H9 (cell line): ENCODE measurements at regions not wholly inside any gene's neighbourhood (a gene's known extent, or its start where the extent isn't known, plus 50 kb on each side); places are given as distances from the start of the nearest gene placed in this dataset.

Experiments used
- DNase-seq: peaks from one replicate; pipeline ENCODE4 v3.0.0-alpha.2; 2017
- H2AFZ ChIP-seq: one replicate; pipeline ENCODE4 v1.6.1; 2013; ENCODE audit warnings: mild to moderate bottlenecking, low read length, control low read depth, moderate library complexity
- H2AK5ac ChIP-seq: 2 replicates; pipeline ENCODE4 v1.6.1; 2013; ENCODE audit warnings: low read length, control low read depth, mixed read lengths; ENCODE audit not compliant: insufficient read length
- H2BK120ac ChIP-seq: one replicate; pipeline ENCODE4 v1.6.1; 2013; ENCODE audit warnings: low read depth, mild to moderate bottlenecking, low read length, control low read depth, inconsistent platforms; ENCODE audit not compliant: poor library complexity, severe bottlenecking
- H2BK12ac ChIP-seq: 2 replicates; pipeline ENCODE4 v1.6.1; 2013; ENCODE audit warnings: low read length, control low read depth, mixed read lengths, low read depth; ENCODE audit not compliant: insufficient read length
- H2BK15ac ChIP-seq: 2 replicates; pipeline ENCODE4 v1.6.1; 2013; ENCODE audit warnings: low read depth, low read length, control low read depth
- H2BK20ac ChIP-seq: one replicate; pipeline ENCODE4 v1.6.1; 2013; ENCODE audit warnings: low read depth, mild to moderate bottlenecking, low read length, control low read depth, inconsistent platforms; ENCODE audit not compliant: poor library complexity, severe bottlenecking
- H2BK5ac ChIP-seq: 2 replicates; pipeline ENCODE4 v1.6.1; 2013; ENCODE audit warnings: low read length, control low read depth, mixed read lengths; ENCODE audit not compliant: insufficient read length
- H3K14ac ChIP-seq: 2 replicates; pipeline ENCODE4 v1.6.1; 2013; ENCODE audit warnings: low read length, control low read depth; ENCODE audit not compliant: insufficient read depth
- H3K18ac ChIP-seq: 2 replicates; pipeline ENCODE4 v1.6.1; 2013; ENCODE audit warnings: low read depth, mild to moderate bottlenecking, mixed read lengths, low read length, control low read depth; ENCODE audit not compliant: insufficient read length
- H3K23ac ChIP-seq: 2 replicates; pipeline ENCODE4 v1.6.1; 2013; ENCODE audit warnings: low read length, control low read depth, mixed read lengths, low read depth; ENCODE audit not compliant: insufficient read length
- H3K23me2 ChIP-seq: 2 replicates; pipeline ENCODE4 v1.6.1; 2013; ENCODE audit warnings: low read depth, mild to moderate bottlenecking, mixed read lengths, low read length, control low read depth; ENCODE audit not compliant: insufficient read length, poor library complexity, severe bottlenecking
- H3K27ac ChIP-seq: 2 replicates; pipeline ENCODE4 v1.5.1; 2013; ENCODE audit warnings: low read length, control low read depth, mixed read lengths, low read depth; ENCODE audit not compliant: insufficient read length
- H3K27me3 ChIP-seq: 2 replicates; pipeline ENCODE4 v1.6.1; 2013; ENCODE audit warnings: low read length, control low read depth, inconsistent platforms; ENCODE audit not compliant: insufficient read depth
- H3K4ac ChIP-seq: 2 replicates; pipeline ENCODE4 v1.6.1; 2013; ENCODE audit warnings: low read depth, mild to moderate bottlenecking, control low read depth, inconsistent platforms, low read length, moderate library complexity
- H3K4me1 ChIP-seq: 2 replicates; pipeline ENCODE4 v1.6.1; 2013; ENCODE audit warnings: low read length, control low read depth, inconsistent platforms; ENCODE audit not compliant: insufficient read depth
- H3K4me2 ChIP-seq: 2 replicates; pipeline ENCODE4 v1.6.1; 2013; ENCODE audit warnings: low read length, control low read depth, mixed read lengths; ENCODE audit not compliant: insufficient read length, insufficient read depth
- H3K56ac ChIP-seq: 2 replicates; pipeline ENCODE4 v1.6.1; 2013; ENCODE audit warnings: low read depth, mild to moderate bottlenecking, mixed read lengths, low read length, control low read depth; ENCODE audit not compliant: insufficient read length
- H3K79me1 ChIP-seq: 2 replicates; pipeline ENCODE4 v1.6.1; 2013; ENCODE audit warnings: low read depth, mild to moderate bottlenecking, moderate library complexity, low read length, control low read depth, inconsistent platforms; ENCODE audit not compliant: insufficient read depth, poor library complexity, severe bottlenecking
- H3K79me2 ChIP-seq: 2 replicates; pipeline ENCODE4 v1.6.1; 2013; ENCODE audit warnings: low read length, control low read depth, inconsistent platforms; ENCODE audit not compliant: insufficient read depth
- H3K9ac ChIP-seq: 2 replicates; pipeline ENCODE4 v1.6.1; 2013; ENCODE audit warnings: low read length, control low read depth, mixed read lengths; ENCODE audit not compliant: insufficient read length; ENCODE audit errors: extremely low read depth
- H3K9me3 ChIP-seq: one replicate; pipeline ENCODE4 v1.6.1; 2013; ENCODE audit warnings: low read depth, low read length, inconsistent platforms; ENCODE audit not compliant: control insufficient read depth
- H3T11ph ChIP-seq: one replicate; pipeline ENCODE4 v1.6.1; 2013; ENCODE audit warnings: mild to moderate bottlenecking, low read length, control low read depth, inconsistent platforms
- H4K20me1 ChIP-seq: one replicate; pipeline ENCODE4 v1.6.1; 2013; ENCODE audit not compliant: control insufficient read depth, insufficient read length, insufficient read depth
- H4K5ac ChIP-seq: 2 replicates; pipeline ENCODE4 v1.6.1; 2013; ENCODE audit warnings: low read depth, mild to moderate bottlenecking, mixed read lengths, low read length, control low read depth; ENCODE audit not compliant: insufficient read length
- H4K8ac ChIP-seq: replicated peaks from 2 replicates; pipeline ENCODE4 v1.6.1; 2013; ENCODE audit warnings: low read length, control low read depth, mixed read lengths, low read depth; ENCODE audit not compliant: insufficient read length
- H4K91ac ChIP-seq: 2 replicates; pipeline ENCODE4 v1.6.1; 2013; ENCODE audit warnings: low read depth, mild to moderate bottlenecking, moderate library complexity, mixed read lengths, low read length, control low read depth; ENCODE audit not compliant: insufficient read length
- H3K27ac Mint-ChIP-seq, 3 experiments: 2 replicates in 2 of 3; 3 replicates in 1 of 3; pipeline ENCODE4 v1.8.0; 2020 to 2021; ENCODE audit warnings: mixed read lengths in 3 of 3, mild to moderate bottlenecking in 1 of 3, moderate library complexity in 1 of 3
- H3K27me3 Mint-ChIP-seq: 2 replicates; pipeline ENCODE4 v1.8.0; 2021; ENCODE audit warnings: low read depth, mild to moderate bottlenecking, moderate library complexity, mixed read lengths
- H3K36me3 Mint-ChIP-seq, 3 experiments: 2 replicates in 2 of 3; 3 replicates in 1 of 3; pipeline ENCODE4 v1.8.0; 2020 to 2021; ENCODE audit warnings: low read depth in 3 of 3, mixed read lengths in 3 of 3; ENCODE audit not compliant: insufficient read depth in 1 of 3
- H3K4me1 Mint-ChIP-seq, 2 experiments: 2 replicates each; pipeline ENCODE4 v1.8.0; 2020; ENCODE audit warnings: mixed read lengths in 2 of 2
- H3K4me3 Mint-ChIP-seq, 2 experiments: 2 replicates in 1 of 2; 3 replicates in 1 of 2; pipeline ENCODE4 v1.8.0; 2020 to 2021; ENCODE audit warnings: mild to moderate bottlenecking in 2 of 2, mixed read lengths in 2 of 2, moderate library complexity in 1 of 2
- H3K9me3 Mint-ChIP-seq, 2 experiments: 2 replicates in 1 of 2; 3 replicates in 1 of 2; pipeline ENCODE4 v1.8.0; 2020; ENCODE audit warnings: mild to moderate bottlenecking in 2 of 2, mixed read lengths in 2 of 2, moderate library complexity in 1 of 2
- WGBS: extraction: QIAGEN DNeasy Blood & Tissue Kit; methylation state at CpG from one replicate; pipeline ENCODE4 v1.1.7; 2013; ENCODE audit warnings: missing lambda C conversion rate, low lambda C conversion rate, mixed read lengths; ENCODE audit not compliant: insufficient read length; ENCODE audit errors: extremely low coverage; 5-methylcytosine and 5-hydroxymethylcytosine counted together
- TF ChIP-seq, protein P1 (sequence below): fragments of 200-600 bp; sonication (generic); conservative IDR thresholded peaks from 3 replicates; pipeline ENCODE4 v1.8.0; 2021; ENCODE audit warnings: antibody characterized with exemption, mild to moderate bottlenecking

DNA sequence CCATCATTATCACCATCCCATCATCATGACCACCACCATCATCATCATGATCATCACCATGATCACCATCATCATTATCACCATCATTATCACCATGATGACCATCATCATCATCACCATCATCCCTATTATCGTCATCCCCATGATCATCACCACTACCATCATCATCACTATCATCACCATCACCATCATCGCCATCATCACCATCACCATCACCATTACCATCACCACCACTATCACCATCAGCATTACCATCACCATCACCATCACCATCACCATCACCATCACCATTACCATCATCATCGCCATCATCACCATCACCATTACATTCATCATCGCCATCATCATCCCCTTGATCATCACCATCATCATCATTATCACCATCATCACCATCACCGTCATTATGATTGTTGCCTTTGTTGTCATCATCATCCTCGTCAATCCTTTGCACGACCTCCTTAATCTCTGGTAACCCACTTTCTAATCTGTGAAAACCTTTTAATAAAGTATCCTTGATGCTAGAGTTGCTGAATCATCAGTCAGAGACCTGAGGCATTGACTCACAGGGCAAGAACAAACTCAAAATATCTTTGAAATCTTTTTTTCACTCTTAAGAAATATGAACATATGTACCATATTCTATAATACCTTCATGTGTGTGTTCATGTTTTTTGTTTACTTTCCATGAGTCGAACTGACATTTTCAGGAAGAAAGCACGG, 116.3 kb upstream of the FOXF1 start:
- no peaks in the 10 kb centered on the region for H3K23me2 ChIP-seq
- peak overlapping the region; percentile 44 for H4K5ac ChIP-seq
- no peak overlapping the region for H3K9ac ChIP-seq
- no peak overlapping the region for H3K4ac ChIP-seq
- Mint-ChIP-seq H3K9me3 (no peaks in the 10 kb centered on the region), H3K27ac (no peak overlapping the region), H3K4me1 (peaks cover 12 to 17% of the 10 kb centered on the region in 2 experiments), H3K27me3 (peaks cover 17% of the 10 kb centered on the region), H3K4me3 (no peak overlapping the region), H3K36me3 (no peaks in the 10 kb centered on the region)
- no peak overlapping the region for H3K27ac ChIP-seq
- no peak overlapping the region for H3T11ph ChIP-seq
- H4K20me1 ChIP-seq, result no peaks in the 10 kb centered on the region
- H2BK15ac ChIP-seq, result no peak overlapping the region
- DNase-seq, result no peak
- no peaks in the 10 kb centered on the region for H3K4me1 ChIP-seq
- 100% methylated on average over 3 of the region's 9 CpGs for WGBS
- TF ChIP-seq, protein P1, sequence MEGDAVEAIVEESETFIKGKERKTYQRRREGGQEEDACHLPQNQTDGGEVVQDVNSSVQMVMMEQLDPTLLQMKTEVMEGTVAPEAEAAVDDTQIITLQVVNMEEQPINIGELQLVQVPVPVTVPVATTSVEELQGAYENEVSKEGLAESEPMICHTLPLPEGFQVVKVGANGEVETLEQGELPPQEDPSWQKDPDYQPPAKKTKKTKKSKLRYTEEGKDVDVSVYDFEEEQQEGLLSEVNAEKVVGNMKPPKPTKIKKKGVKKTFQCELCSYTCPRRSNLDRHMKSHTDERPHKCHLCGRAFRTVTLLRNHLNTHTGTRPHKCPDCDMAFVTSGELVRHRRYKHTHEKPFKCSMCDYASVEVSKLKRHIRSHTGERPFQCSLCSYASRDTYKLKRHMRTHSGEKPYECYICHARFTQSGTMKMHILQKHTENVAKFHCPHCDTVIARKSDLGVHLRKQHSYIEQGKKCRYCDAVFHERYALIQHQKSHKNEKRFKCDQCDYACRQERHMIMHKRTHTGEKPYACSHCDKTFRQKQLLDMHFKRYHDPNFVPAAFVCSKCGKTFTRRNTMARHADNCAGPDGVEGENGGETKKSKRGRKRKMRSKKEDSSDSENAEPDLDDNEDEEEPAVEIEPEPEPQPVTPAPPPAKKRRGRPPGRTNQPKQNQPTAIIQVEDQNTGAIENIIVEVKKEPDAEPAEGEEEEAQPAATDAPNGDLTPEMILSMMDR, result no peak
- peak overlapping the region; percentile 23 for H4K8ac ChIP-seq
- H2BK20ac ChIP-seq, result no peak overlapping the region
- peaks cover 2% of the 10 kb centered on the region; the same call in 1 of the 2 replicates for H3K27me3 ChIP-seq
- H2BK120ac ChIP-seq, result no peak overlapping the region
- H3K56ac ChIP-seq, result peak overlapping the region; percentile 64
- H3K79me2 ChIP-seq, result no peaks in the 10 kb centered on the region
- H3K9me3 ChIP-seq, result no peaks in the 10 kb centered on the region
- no peak overlapping the region for H4K91ac ChIP-seq
- H2BK5ac ChIP-seq, result no peak overlapping the region
- H2AFZ ChIP-seq, result no peak overlapping the region
- no peak overlapping the region for H2BK12ac ChIP-seq
- no peak overlapping the region for H3K18ac ChIP-seq
- H3K4me2 ChIP-seq, result no peak overlapping the region
- no peak overlapping the region for H2AK5ac ChIP-seq
- no peaks in the 10 kb centered on the region for H3K79me1 ChIP-seq
- no peak overlapping the region for H3K14ac ChIP-seq
- no peak overlapping the region for H3K23ac ChIP-seq
